ENCODE measurements at regions not wholly inside any gene's neighbourhood (a gene's known extent, or its start where the extent isn't known, plus 50 kb on each side); places are given as distances from the start of the nearest gene placed in this dataset.

GRCh38 chr12:14193639-14194038 is 171.8 kb upstream of the ATF7IP start:
- TF ChIP-seq YY1 (IDR thresholded peaks at IDR 0.05; ENCODE audit: low read depth) (no peak), CEBPB (IDR thresholded peaks at IDR 0.05) (no peak), USF1 (IDR thresholded peaks at IDR 0.05) (no peak), ZBTB7A (IDR thresholded peaks at IDR 0.05; ENCODE audit: low read depth) (peak; percentile 75; the same call in 1 of the 2 replicates), RAD21 (IDR thresholded peaks at IDR 0.05; ENCODE audit: low read depth) (no peak), FOXM1 (IDR thresholded peaks at IDR 0.05; ENCODE audit: borderline replicate concordance, low read depth) (no peak), NFIC (IDR thresholded peaks at IDR 0.05) (peak; percentile 95), EGR1 (IDR thresholded peaks at IDR 0.05) (no peak), REST (IDR thresholded peaks at IDR 0.05; ENCODE audit: low read depth) (no peak), CREB1 (IDR thresholded peaks at IDR 0.05; ENCODE audit: low read depth) (no peak), TCF12 (IDR thresholded peaks at IDR 0.05; ENCODE audit: low read depth) (peak; percentile 79; the same call in 1 of the 2 replicates), TEAD4 (IDR thresholded peaks at IDR 0.05) (no peak), MAX (IDR thresholded peaks at IDR 0.05) (0 out of 2 replicates have a peak, but pooled peaks have one; percentile 28), TAF1 (IDR thresholded peaks at IDR 0.05; ENCODE audit: low read depth) (no peak), EP300 (IDR thresholded peaks at IDR 0.05; ENCODE audit: borderline replicate concordance) (no peak; the same call in 1 of the 2 replicates)

- TF ChIP-seq TEAD4 (IDR thresholded peaks at IDR 0.05) = no peak
- no peak for TF ChIP-seq RAD21 (IDR thresholded peaks at IDR 0.05; ENCODE audit: low read depth)
- TF ChIP-seq YY1 (IDR thresholded peaks at IDR 0.05; ENCODE audit: low read depth) = no peak
- TF ChIP-seq TAF1 (IDR thresholded peaks at IDR 0.05; ENCODE audit: low read depth) = no peak
- no peak for TF ChIP-seq CEBPB (IDR thresholded peaks at IDR 0.05)
- no peak for TF ChIP-seq ZBTB7A (IDR thresholded peaks at IDR 0.05; ENCODE audit: low read depth)
- TF ChIP-seq TCF12 (IDR thresholded peaks at IDR 0.05; ENCODE audit: low read depth) = no peak
- TF ChIP-seq USF1 (IDR thresholded peaks at IDR 0.05) = no peak
- TF ChIP-seq CREB1 (IDR thresholded peaks at IDR 0.05; ENCODE audit: low read depth) = no peak
- TF ChIP-seq EGR1 (IDR thresholded peaks at IDR 0.05) = no peak
- no peak for TF ChIP-seq NFIC (IDR thresholded peaks at IDR 0.05)
- TF ChIP-seq EP300 (IDR thresholded peaks at IDR 0.05; ENCODE audit: borderline replicate concordance) = no peak
- TF ChIP-seq REST (IDR thresholded peaks at IDR 0.05; ENCODE audit: low read depth) = no peak
- no peak for TF ChIP-seq MAX (IDR thresholded peaks at IDR 0.05)
- no peak for TF ChIP-seq FOXM1 (IDR thresholded peaks at IDR 0.05; ENCODE audit: borderline replicate concordance, low read depth)
Observed at GRCh38 chr12:14194572-14194971, 170.9 kb upstream of the ATF7IP start.

- no peak for TF ChIP-seq YY1 (IDR thresholded peaks at IDR 0.05; ENCODE audit: low read depth)
- no peak for TF ChIP-seq RAD21 (IDR thresholded peaks at IDR 0.05; ENCODE audit: low read depth)
- no peak for TF ChIP-seq TCF12 (IDR thresholded peaks at IDR 0.05; ENCODE audit: low read depth)
- no peak for TF ChIP-seq EP300 (IDR thresholded peaks at IDR 0.05; ENCODE audit: borderline replicate concordance)
- TF ChIP-seq USF1 (IDR thresholded peaks at IDR 0.05) = no peak
- no peak for TF ChIP-seq ZBTB7A (IDR thresholded peaks at IDR 0.05; ENCODE audit: low read depth)
- no peak for TF ChIP-seq TEAD4 (IDR thresholded peaks at IDR 0.05)
- TF ChIP-seq FOXM1 (IDR thresholded peaks at IDR 0.05; ENCODE audit: borderline replicate concordance, low read depth) = no peak
- TF ChIP-seq TAF1 (IDR thresholded peaks at IDR 0.05; ENCODE audit: low read depth) = no peak
- no peak for TF ChIP-seq NFIC (IDR thresholded peaks at IDR 0.05)
- no peak for TF ChIP-seq EGR1 (IDR thresholded peaks at IDR 0.05)
- no peak for TF ChIP-seq CEBPB (IDR thresholded peaks at IDR 0.05)
- no peak for TF ChIP-seq CREB1 (IDR thresholded peaks at IDR 0.05; ENCODE audit: low read depth)
- no peak for TF ChIP-seq REST (IDR thresholded peaks at IDR 0.05; ENCODE audit: low read depth)
- no peak for TF ChIP-seq MAX (IDR thresholded peaks at IDR 0.05)
Observed at GRCh38 chr12:14199455-14200198, 165.9 kb upstream of the ATF7IP start.

Measured in Ishikawa (cell line).